ENCODE measurements at regions not wholly inside any gene's neighbourhood (a gene's known extent, or its start where the extent isn't known, plus 50 kb on each side); places are given as distances from the start of the nearest gene placed in this dataset.
"Not testable (repeated sequence)": the region's sequence is repeated elsewhere in the genome, so short reads cannot be mapped to it uniquely, and the experiment has no call there.

DNA sequence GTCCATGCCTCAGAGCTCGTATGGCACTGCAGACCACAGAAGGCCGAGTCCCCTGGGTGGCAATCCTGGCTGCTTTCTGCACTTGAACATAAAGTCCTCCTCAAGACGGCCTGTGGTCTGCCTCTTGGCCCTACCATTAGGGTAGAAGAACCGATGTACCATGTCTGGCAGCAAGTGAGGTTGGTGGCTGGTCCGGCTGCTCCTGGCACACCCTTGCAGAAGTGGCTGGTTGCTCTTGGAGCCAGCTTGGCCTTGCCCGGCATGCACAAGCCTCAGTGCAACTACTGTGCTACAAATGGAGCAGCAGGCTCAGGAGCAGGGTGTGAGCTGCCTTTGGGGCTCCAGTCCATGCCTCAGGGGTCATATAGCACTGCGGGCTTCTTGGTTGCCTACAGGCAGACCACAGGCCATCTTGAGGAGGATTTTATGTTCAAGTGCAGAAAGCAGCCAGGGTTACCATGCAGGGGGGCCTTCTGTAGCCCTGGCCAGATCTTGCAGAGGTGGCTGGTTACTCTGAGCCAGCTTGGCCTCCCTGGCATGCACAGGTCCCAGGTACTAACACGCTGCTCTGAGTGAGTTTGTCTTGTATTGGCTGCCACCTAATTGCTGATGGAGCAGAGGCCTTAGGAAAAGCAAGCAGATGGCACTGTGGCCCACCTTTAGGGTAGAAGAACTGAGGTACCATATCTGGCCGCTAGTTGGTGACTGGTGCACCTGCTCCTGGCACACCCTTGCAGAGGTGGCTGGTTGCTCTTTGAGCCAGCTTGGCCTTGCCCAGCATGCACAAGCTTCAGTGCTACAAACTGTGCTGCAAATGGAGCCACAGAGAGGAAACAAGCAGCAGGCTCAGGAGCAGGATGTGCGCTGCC, 106.4 kb downstream of the CCDC74A start:
- TF ChIP-seq, protein P1, sequence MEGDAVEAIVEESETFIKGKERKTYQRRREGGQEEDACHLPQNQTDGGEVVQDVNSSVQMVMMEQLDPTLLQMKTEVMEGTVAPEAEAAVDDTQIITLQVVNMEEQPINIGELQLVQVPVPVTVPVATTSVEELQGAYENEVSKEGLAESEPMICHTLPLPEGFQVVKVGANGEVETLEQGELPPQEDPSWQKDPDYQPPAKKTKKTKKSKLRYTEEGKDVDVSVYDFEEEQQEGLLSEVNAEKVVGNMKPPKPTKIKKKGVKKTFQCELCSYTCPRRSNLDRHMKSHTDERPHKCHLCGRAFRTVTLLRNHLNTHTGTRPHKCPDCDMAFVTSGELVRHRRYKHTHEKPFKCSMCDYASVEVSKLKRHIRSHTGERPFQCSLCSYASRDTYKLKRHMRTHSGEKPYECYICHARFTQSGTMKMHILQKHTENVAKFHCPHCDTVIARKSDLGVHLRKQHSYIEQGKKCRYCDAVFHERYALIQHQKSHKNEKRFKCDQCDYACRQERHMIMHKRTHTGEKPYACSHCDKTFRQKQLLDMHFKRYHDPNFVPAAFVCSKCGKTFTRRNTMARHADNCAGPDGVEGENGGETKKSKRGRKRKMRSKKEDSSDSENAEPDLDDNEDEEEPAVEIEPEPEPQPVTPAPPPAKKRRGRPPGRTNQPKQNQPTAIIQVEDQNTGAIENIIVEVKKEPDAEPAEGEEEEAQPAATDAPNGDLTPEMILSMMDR (conservative IDR thresholded peaks at IDR 0.05; ENCODE audit: low read length) = peak; percentile 53
- not testable (repeated sequence) for TF ChIP-seq EZH2phosphoT487 (IDR thresholded peaks at IDR 0.05; ENCODE audit: borderline replicate concordance, low read depth, low read length)
